Peyer's patch (tissue), 4 donors: ENCODE measurements at regions not wholly inside any gene's neighbourhood (a gene's known extent, or its start where the extent isn't known, plus 50 kb on each side); places are given as distances from the start of the nearest gene placed in this dataset.

Experiments
- DNase-seq, 3 donors: peaks; one replicate each; pipeline ENCODE4 v3.0.0-alpha.2; 2017 to 2019
- H3K27ac ChIP-seq, 4 donors: fragments of 200-600 bp; sonication (generic); one replicate each; pipeline ENCODE4 v1.5.1; 2016 to 2019
- H3K27me3 ChIP-seq, 2 donors: fragments of 200-600 bp; sonication (generic); one replicate each; pipeline ENCODE4 v1.5.1; 2019
- H3K36me3 ChIP-seq, 3 donors: fragments of 200-600 bp; sonication (generic); one replicate each; pipeline ENCODE4 v1.5.1; 2016 to 2019
- H3K4me1 ChIP-seq, 4 donors: fragments of 200-600 bp; sonication (generic); one replicate each; pipeline ENCODE4 v1.5.1; 2016 to 2019
- H3K4me3 ChIP-seq, 4 donors: fragments of 200-600 bp; sonication (generic); 1 replicate in 3 of 4; 2 replicates in 1 of 4; pipeline ENCODE4 v1.5.1; 2016 to 2019; ENCODE audit warnings: mild to moderate bottlenecking in 1 of 4
- H3K9me3 ChIP-seq, 4 donors: fragments of 200-600 bp; sonication (generic); one replicate each; pipeline ENCODE4 v1.5.1; 2016 to 2019; ENCODE audit warnings: mild to moderate bottlenecking in 1 of 4
- POLR2A ChIP-seq, 2 donors: fragments of 450-650 bp; IDR thresholded peaks; one replicate each; pipeline ENCODE4 v1.5.1; 2017; ENCODE audit warnings: antibody characterized with exemption in 2 of 2, mild to moderate bottlenecking in 2 of 2, moderate library complexity in 2 of 2
- TF ChIP-seq, protein P1 (sequence below), 6 experiments: fragments of 450-650 bp in 4 of 6; fragments of 200-600 bp in 2 of 6; sonication (generic) in 1 of 6; IDR thresholded peaks; one replicate each; pipeline ENCODE4 v1.5.1; 2017 to 2019; ENCODE audit warnings: antibody characterized with exemption in 6 of 6, mild to moderate bottlenecking in 3 of 6, moderate library complexity in 1 of 6

DNA sequence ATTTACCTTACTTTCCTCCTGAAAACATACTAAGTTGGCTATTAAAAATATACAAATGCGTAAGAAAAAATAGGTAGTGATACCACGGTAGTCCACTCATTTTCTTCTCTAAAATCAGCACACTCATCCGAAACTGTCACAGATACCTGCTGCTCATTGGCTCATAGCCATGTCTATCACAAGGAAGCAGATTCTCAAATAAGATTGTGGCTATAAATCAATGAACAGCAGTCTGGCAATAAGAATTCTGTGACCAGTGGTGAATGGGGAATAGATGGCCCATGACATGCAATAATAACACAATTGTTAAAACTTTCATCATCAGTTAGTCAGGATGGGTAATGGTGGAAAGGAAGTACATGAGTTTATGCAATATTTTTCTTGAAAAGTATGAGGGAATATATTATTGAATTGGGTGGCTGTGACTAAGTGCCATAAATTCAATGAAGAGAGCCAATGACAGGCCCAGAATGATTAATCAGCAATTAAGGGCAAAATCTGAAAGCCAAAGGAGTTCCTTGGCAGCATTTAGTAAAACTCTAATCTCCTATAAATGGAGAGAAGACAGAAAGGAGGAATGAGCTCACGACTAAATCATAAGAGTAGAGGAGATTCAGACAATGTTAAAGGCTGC, 202.3 kb upstream of the NEIL3 start:
- H3K4me3 ChIP-seq, result no peak overlapping the region
- TF ChIP-seq, protein P1, sequence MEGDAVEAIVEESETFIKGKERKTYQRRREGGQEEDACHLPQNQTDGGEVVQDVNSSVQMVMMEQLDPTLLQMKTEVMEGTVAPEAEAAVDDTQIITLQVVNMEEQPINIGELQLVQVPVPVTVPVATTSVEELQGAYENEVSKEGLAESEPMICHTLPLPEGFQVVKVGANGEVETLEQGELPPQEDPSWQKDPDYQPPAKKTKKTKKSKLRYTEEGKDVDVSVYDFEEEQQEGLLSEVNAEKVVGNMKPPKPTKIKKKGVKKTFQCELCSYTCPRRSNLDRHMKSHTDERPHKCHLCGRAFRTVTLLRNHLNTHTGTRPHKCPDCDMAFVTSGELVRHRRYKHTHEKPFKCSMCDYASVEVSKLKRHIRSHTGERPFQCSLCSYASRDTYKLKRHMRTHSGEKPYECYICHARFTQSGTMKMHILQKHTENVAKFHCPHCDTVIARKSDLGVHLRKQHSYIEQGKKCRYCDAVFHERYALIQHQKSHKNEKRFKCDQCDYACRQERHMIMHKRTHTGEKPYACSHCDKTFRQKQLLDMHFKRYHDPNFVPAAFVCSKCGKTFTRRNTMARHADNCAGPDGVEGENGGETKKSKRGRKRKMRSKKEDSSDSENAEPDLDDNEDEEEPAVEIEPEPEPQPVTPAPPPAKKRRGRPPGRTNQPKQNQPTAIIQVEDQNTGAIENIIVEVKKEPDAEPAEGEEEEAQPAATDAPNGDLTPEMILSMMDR (IDR thresholded peaks at IDR 0.05), result no peak
- no peak for TF ChIP-seq POLR2A (IDR thresholded peaks at IDR 0.05)

DNA sequence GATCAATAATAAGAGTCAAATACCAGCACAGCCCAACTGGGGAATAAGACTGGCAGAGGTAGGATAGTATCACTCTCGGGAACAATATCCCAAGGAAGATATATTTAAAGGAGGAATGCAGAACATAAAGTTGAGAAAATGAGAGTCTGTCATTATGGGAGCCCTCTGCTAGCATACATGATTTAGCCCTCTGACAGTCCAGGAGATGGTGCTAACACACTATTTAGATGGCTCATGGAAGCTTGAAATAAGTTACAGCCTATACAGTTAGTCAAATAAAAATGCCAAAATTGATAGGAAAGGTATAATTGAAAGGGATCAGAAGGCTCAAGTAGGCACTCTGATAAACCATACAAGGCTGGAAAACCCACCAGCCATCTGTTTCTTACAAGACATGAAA, 201.0 kb upstream of the NEIL3 start:
- H3K4me3 ChIP-seq, result no peak overlapping the region

More for the DNA sequence above, 202.3 kb upstream of the NEIL3 start:
- H3K4me1 ChIP-seq, result no peaks in the 10 kb centered on the region
- no peak for DNase-seq
- no peak overlapping the region for H3K27ac ChIP-seq
- H3K27me3 ChIP-seq, result no peaks in the 10 kb centered on the region
- no peaks in the 10 kb centered on the region for H3K9me3 ChIP-seq
- H3K36me3 ChIP-seq, result no peaks in the 10 kb centered on the region

DNA sequence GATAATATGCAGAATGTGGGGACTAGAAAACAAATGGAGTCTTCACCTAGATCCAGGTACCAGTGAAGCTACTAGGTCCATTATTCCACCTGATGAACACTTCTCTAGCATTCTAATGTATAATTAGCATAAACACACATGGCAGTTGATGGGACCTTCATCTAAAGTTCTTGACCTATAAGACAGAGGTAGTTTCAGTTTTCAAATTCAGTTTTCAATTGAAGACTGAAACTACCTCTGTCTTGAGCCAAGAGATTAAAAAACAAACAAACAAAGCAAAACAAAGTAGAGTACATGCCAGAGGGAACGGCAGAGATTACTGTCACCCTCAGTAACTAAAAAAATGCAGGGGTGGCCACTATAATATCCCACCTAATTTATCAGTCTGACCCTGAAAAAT, 199.9 kb upstream of the NEIL3 start:
- Histone ChIP-seq H3K9me3 (no peaks in the 10 kb centered on the region), H3K36me3 (no peaks in the 10 kb centered on the region), H3K27ac (no peak overlapping the region), H3K4me3 (no peak overlapping the region), H3K4me1 (no peaks in the 10 kb centered on the region), H3K27me3 (no peaks in the 10 kb centered on the region)
- TF ChIP-seq POLR2A (IDR thresholded peaks at IDR 0.05), result no peak
- TF ChIP-seq, protein P1 (IDR thresholded peaks at IDR 0.05), result no peak
- DNase-seq, result no peak

More for the DNA sequence above, 201.0 kb upstream of the NEIL3 start:
- TF ChIP-seq, protein P1 (IDR thresholded peaks at IDR 0.05), result no peak
- no peak for TF ChIP-seq POLR2A (IDR thresholded peaks at IDR 0.05)
- DNase-seq, result no peak
- Histone ChIP-seq H3K36me3 (no peaks in the 10 kb centered on the region), H3K4me1 (no peaks in the 10 kb centered on the region), H3K9me3 (no peaks in the 10 kb centered on the region), H3K27me3 (no peaks in the 10 kb centered on the region), H3K27ac (no peak overlapping the region)

DNA sequence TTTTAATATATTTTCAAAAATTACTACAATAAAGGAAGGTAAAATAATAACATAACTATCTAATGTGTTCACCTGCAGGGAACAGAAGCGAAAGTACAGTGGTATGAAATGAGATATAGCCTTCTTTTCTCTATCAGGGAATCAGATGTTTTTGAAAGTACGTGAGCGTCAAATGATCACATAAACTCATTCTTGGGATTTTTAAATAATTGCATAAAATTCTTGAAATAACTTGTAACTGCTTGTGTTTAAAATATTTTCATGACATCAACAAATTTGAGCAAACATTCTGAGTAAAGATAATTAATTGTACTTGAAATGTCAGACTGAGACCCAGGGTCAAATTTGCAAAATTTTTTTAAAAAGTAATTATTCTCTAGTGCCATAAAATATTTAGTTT, 193.5 kb upstream of the NEIL3 start:
- H3K27ac ChIP-seq, result no peak overlapping the region
- DNase-seq, result no peak
- H3K36me3 ChIP-seq, result no peaks in the 10 kb centered on the region
- no peak for TF ChIP-seq POLR2A (IDR thresholded peaks at IDR 0.05)
- TF ChIP-seq, protein P1 (IDR thresholded peaks at IDR 0.05), result no peak
- no peaks in the 10 kb centered on the region for H3K9me3 ChIP-seq
- no peak overlapping the region for H3K4me3 ChIP-seq
- no peaks in the 10 kb centered on the region for H3K27me3 ChIP-seq
- H3K4me1 ChIP-seq, result no peaks in the 10 kb centered on the region

DNA sequence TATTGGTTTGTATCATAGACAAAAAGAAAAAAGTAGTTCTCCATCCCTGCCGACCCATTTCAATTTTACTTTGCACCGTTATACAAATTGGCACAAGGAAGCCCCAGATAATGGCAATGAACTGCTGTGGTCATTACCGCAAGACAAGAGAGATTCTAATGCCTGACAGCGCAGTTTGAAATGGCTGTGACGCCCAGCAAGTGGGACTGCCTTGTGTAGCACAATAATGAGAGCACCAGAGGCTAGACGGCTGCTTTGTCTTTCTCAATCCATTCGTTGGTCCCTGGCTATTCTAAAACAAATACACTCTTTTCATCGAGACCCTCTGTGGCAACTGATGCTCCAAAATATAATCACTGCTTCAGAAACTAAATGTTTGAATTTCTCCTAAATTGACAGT, 192.4 kb upstream of the NEIL3 start:
- no peak for DNase-seq
- no peaks in the 10 kb centered on the region for H3K9me3 ChIP-seq
- H3K27me3 ChIP-seq, result no peaks in the 10 kb centered on the region
- H3K4me3 ChIP-seq, result no peak overlapping the region
- no peaks in the 10 kb centered on the region for H3K4me1 ChIP-seq
- no peak overlapping the region for H3K27ac ChIP-seq
- H3K36me3 ChIP-seq, result no peaks in the 10 kb centered on the region
- TF ChIP-seq, protein P1 (IDR thresholded peaks at IDR 0.05), result no peak
- no peak for TF ChIP-seq POLR2A (IDR thresholded peaks at IDR 0.05)

DNA sequence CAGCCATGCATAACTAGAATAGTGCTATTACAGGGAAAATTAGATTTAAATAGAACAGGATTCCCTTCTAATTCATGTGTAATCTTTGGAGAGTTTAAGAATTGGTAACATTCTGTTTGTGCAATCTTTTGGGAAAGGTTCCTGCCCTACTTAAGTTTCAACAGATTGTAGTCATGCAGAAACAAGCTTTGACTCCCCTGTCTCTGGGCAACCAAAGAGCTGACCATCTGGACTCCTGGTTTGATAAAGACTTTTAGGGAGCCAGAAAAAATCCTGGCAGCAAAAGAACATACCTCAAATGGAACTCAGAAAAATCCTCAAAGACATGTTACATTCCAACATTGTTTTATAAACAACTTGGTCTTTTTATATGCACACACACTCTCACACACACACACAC, 191.1 kb upstream of the NEIL3 start:
- no peaks in the 10 kb centered on the region for H3K27me3 ChIP-seq
- no peaks in the 10 kb centered on the region for H3K9me3 ChIP-seq
- no peak for TF ChIP-seq POLR2A (IDR thresholded peaks at IDR 0.05)
- TF ChIP-seq, protein P1 (IDR thresholded peaks at IDR 0.05), result no peak
- no peaks in the 10 kb centered on the region for H3K4me1 ChIP-seq
- H3K27ac ChIP-seq, result no peak overlapping the region
- H3K36me3 ChIP-seq, result no peaks in the 10 kb centered on the region
- peak in 1 of 3 donors; percentile 49 for DNase-seq
- no peak overlapping the region for H3K4me3 ChIP-seq
